H1 (cell line): ENCODE measurements at regions not wholly inside any gene's neighbourhood (a gene's known extent, or its start where the extent isn't known, plus 50 kb on each side); places are given as distances from the start of the nearest gene placed in this dataset.

Experiments used
- CHD7 ChIP-seq: fragments of 300-600 bp; sonication (generic); IDR thresholded peaks from 2 replicates; pipeline ENCODE4 v1.7.1; 2012; ENCODE audit warnings: low read length, moderate library complexity, mild to moderate bottlenecking, inconsistent platforms; ENCODE audit not compliant: insufficient replicate concordance
- CREB1 ChIP-seq: IDR thresholded peaks from 2 replicates; pipeline ENCODE4 v1.6.1; 2012; ENCODE audit warnings: inconsistent platforms
- E2F6 ChIP-seq: IDR thresholded peaks from 2 replicates; pipeline ENCODE4 v1.6.1; 2012; ENCODE audit warnings: inconsistent platforms
- EP300 ChIP-seq, 2 experiments: IDR thresholded peaks; 1 replicate in 1 of 2; 2 replicates in 1 of 2; pipeline ENCODE4 v1.6.1; 2011 to 2012; ENCODE audit warnings: low read depth in 2 of 2, low read length in 2 of 2, mild to moderate bottlenecking in 2 of 2, borderline replicate concordance in 1 of 2, inconsistent platforms in 1 of 2, moderate library complexity in 1 of 2
- EZH2 ChIP-seq: fragments of 200-600 bp; sonication (generic); IDR thresholded peaks from 2 replicates; pipeline ENCODE4 v1.7.1; 2012; ENCODE audit warnings: low read depth, mild to moderate bottlenecking, moderate library complexity, low read length, inconsistent platforms; ENCODE audit not compliant: severe bottlenecking
- GABPA ChIP-seq: IDR thresholded peaks from 2 replicates; pipeline ENCODE4 v1.6.1; 2011; ENCODE audit warnings: mild to moderate bottlenecking, low read length, moderate library complexity, borderline replicate concordance; ENCODE audit not compliant: insufficient read depth
- NRF1 ChIP-seq: IDR thresholded peaks from 2 replicates; pipeline ENCODE4 v1.6.1; 2011; ENCODE audit warnings: mild to moderate bottlenecking, low read depth, low read length, improper control_type of control experiment
- USF2 ChIP-seq: IDR thresholded peaks from 2 replicates; pipeline ENCODE4 v1.6.1; 2011; ENCODE audit warnings: low read length, improper control_type of control experiment

GRCh38 chr10:120162471-120162870 lies 269.9 kb downstream of the SEC23IP start (continued):
- TF ChIP-seq CHD7 (no peak), GABPA (no peak), USF2 (no peak), EZH2 (no peak), CREB1 (no peak), EP300 (IDR thresholded peaks at IDR 0.05; ENCODE audit: borderline replicate concordance in 1 of 2, low read depth in 2 of 2, low read length in 2 of 2) (no peak), NRF1 (no peak), E2F6 (no peak)
